ENCODE measurements at regions not wholly inside any gene's neighbourhood (a gene's known extent, or its start where the extent isn't known, plus 50 kb on each side); places are given as distances from the start of the nearest gene placed in this dataset.

DNA sequence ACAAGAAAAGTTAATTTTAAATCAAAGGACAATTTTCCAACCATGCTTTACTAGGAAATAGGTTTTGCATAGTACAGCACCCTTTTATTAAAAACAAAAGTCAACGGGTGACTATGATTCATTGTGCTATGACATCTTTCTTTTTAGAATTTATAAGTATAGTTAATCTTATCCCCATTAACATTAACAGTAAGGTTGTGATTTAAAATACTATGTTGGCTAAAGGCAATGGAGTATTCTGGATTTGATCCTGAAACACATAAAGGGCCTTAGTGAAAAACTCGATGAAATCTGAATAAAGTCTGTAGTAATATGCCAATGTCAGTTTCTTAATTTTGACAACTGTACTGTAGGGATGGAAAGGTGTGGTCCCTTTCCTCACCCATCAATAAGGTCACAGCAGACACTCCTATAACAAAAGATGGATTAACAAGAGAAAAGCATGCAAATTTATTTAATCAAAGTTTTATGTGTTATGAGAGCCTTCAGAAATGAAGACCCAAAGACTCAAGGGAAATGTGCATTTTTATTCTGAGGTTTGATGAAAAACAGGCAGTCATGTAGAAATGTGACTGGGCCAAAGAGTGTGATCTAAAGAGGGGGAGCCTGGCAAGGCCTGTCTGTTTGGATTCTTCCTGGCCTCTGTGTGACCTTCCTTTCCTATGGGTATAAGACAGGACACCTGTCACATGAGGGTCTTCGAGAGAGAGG, 731.4 kb downstream of the TSN start:
- Histone ChIP-seq H3K36me3 (ENCODE audit: control insufficient read depth, insufficient read depth, low read length) (no peaks in the 10 kb centered on the region), H3K4me3 (ENCODE audit: low read length) (no peak overlapping the region), H3K27ac (ENCODE audit: low read length) (no peak overlapping the region), H3K4me1 (ENCODE audit: control insufficient read depth, insufficient read depth, low read length) (no peaks in the 10 kb centered on the region), H3K9me3 (ENCODE audit: control insufficient read depth, insufficient read depth, low read length) (no peaks in the 10 kb centered on the region), H3K27me3 (ENCODE audit: control insufficient read depth, insufficient read depth, low read length) (no peaks in the 10 kb centered on the region)
- no peak for ATAC-seq
- WGBS (ENCODE audit: insufficient coverage), result 82% methylated on average over 2 of the region's 3 CpGs
- intact Hi-C loops (cut with micrococcal nuclease), result no loop called here
- no peaks in the 10 kb centered on the region for H3K36me3 Mint-ChIP-seq
- H3K9me3 Mint-ChIP-seq, result peaks cover 6 to 16% of the 10 kb centered on the region in 2 donors
- TF ChIP-seq, protein P1, sequence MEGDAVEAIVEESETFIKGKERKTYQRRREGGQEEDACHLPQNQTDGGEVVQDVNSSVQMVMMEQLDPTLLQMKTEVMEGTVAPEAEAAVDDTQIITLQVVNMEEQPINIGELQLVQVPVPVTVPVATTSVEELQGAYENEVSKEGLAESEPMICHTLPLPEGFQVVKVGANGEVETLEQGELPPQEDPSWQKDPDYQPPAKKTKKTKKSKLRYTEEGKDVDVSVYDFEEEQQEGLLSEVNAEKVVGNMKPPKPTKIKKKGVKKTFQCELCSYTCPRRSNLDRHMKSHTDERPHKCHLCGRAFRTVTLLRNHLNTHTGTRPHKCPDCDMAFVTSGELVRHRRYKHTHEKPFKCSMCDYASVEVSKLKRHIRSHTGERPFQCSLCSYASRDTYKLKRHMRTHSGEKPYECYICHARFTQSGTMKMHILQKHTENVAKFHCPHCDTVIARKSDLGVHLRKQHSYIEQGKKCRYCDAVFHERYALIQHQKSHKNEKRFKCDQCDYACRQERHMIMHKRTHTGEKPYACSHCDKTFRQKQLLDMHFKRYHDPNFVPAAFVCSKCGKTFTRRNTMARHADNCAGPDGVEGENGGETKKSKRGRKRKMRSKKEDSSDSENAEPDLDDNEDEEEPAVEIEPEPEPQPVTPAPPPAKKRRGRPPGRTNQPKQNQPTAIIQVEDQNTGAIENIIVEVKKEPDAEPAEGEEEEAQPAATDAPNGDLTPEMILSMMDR (IDR thresholded peaks at IDR 0.05), result no peak
- no peak overlapping the region for H3K27ac Mint-ChIP-seq
- H3K4me3 Mint-ChIP-seq, result no peak overlapping the region
- DNase-seq, result no peak
- no peaks in the 10 kb centered on the region for H3K4me1 Mint-ChIP-seq
- H3K27me3 Mint-ChIP-seq (ENCODE audit: low read depth in 2 of 2), result no peaks in the 10 kb centered on the region

DNA sequence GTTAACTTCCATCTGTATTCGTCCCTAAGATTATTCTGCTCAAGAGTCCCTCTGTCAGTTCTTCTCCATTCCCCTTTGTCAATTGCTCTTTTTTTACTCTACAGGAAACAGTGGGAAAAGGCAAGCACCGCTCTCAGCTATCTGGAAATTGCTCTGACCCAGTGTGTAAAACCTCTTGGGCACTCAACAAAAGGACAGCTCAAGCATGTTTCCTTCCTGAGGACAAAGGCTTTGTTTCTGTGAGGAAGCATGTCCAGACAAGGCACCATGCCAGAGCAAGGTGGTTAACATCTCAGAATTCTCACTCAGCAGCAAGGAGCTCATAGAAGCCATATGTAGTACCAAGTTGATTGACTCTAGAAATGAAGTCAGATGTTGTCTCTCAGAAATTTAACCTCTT, 735.6 kb downstream of the TSN start:
- ATAC-seq (no peak), DNase-seq (no peak)
- Histone ChIP-seq H3K27me3 (ENCODE audit: control insufficient read depth, insufficient read depth, low read length) (no peaks in the 10 kb centered on the region), H3K36me3 (ENCODE audit: control insufficient read depth, insufficient read depth, low read length) (no peaks in the 10 kb centered on the region), H3K4me3 (ENCODE audit: low read length) (no peak overlapping the region), H3K4me1 (ENCODE audit: control insufficient read depth, insufficient read depth, low read length) (no peaks in the 10 kb centered on the region), H3K9me3 (ENCODE audit: control insufficient read depth, insufficient read depth, low read length) (no peaks in the 10 kb centered on the region), H3K27ac (ENCODE audit: low read length) (no peak overlapping the region)
- 69% methylated on average over 2 of the region's 2 CpGs for WGBS (ENCODE audit: insufficient coverage)
- Mint-ChIP-seq H3K9me3 (peaks cover 16 to 23% of the 10 kb centered on the region in 2 donors), H3K4me3 (no peak overlapping the region), H3K36me3 (no peaks in the 10 kb centered on the region), H3K27me3 (ENCODE audit: low read depth in 2 of 2) (no peaks in the 10 kb centered on the region), H3K4me1 (no peaks in the 10 kb centered on the region), H3K27ac (no peak overlapping the region)
- TF ChIP-seq, protein P1 (IDR thresholded peaks at IDR 0.05), result no peak
- intact Hi-C loops (cut with micrococcal nuclease), result no loop called here

DNA sequence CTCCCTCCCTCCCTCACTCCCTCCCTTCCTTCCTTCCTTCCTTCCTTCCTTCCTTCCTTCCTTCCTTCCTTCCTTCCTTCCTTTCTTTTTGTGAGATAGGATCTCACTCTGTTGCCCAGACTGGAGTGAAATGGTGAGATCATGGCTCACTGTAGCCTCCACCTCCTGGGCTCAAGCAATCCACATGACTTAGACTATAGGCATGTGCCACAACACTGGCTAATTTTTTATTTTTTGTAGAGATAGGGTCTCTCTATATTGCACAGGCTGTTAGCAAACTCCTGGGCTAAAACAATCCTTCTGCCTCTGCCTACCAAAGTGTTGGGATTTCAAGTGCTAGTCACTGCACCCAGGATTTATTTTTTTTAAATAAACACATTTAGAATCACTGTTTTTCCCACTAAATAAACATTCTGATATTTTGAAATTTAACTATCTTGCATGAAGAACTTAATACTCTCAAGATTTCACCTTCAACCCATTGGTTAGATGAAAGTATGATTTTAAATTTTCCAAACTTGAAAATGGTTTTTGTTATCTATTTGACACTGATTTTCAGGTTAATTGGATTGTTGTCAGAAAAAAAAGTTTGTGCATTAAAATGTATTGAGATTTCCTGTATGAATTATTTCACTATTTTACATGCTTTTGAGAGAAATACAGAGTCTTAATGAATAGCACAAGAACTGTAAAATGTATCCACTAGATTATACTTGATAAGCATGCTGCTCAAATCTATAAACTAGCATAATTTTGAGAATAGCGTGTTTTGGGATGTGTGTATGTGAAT, 745.1 kb downstream of the TSN start:
- Histone ChIP-seq H3K9me3 (ENCODE audit: control insufficient read depth, insufficient read depth, low read length) (no peaks in the 10 kb centered on the region), H3K4me3 (ENCODE audit: low read length) (no peak overlapping the region), H3K36me3 (ENCODE audit: control insufficient read depth, insufficient read depth, low read length) (no peaks in the 10 kb centered on the region), H3K4me1 (ENCODE audit: control insufficient read depth, insufficient read depth, low read length) (no peaks in the 10 kb centered on the region), H3K27me3 (ENCODE audit: control insufficient read depth, insufficient read depth, low read length) (no peaks in the 10 kb centered on the region), H3K27ac (ENCODE audit: low read length) (no peak overlapping the region)
- no peak overlapping the region for H3K27ac Mint-ChIP-seq
- ATAC-seq, result no peak
- no peaks in the 10 kb centered on the region for H3K4me1 Mint-ChIP-seq
- TF ChIP-seq, protein P1 (IDR thresholded peaks at IDR 0.05), result no peak
- no peak for DNase-seq
- no peaks in the 10 kb centered on the region for H3K27me3 Mint-ChIP-seq (ENCODE audit: low read depth in 2 of 2)
- H3K9me3 Mint-ChIP-seq, result peaks cover 5 to 15% of the 10 kb centered on the region in 2 donors
- WGBS (ENCODE audit: insufficient coverage), result no CpG with 5 or more reads among the region's 1 CpG
- intact Hi-C loops (cut with micrococcal nuclease), result no loop called here
- H3K36me3 Mint-ChIP-seq, result no peaks in the 10 kb centered on the region
- no peak overlapping the region for H3K4me3 Mint-ChIP-seq

Data from natural killer cell (primary cell).